GM12878 (cell line): ENCODE measurements at regions not wholly inside any gene's neighbourhood (a gene's known extent, or its start where the extent isn't known, plus 50 kb on each side); places are given as distances from the start of the nearest gene placed in this dataset.

ENCODE experiments used
- ATAC-seq: fragments of 200-7000 bp; cut with Tn5 transposase; 3 replicates; pipeline ENCODE4 v1.9.1; 2020; ENCODE audit warnings: mild to moderate bottlenecking, moderate library complexity
- BruUV-seq: library from RNA; stranded (reverse); fragments of 400-500 nt; replicated peaks from 2 replicates; lab custom pipeline; 2021; lab: Mats Ljungman, UMichigan
- CTCF ChIA-PET: fragments of 300-600 bp; sonication (Branson Sonifier 250); formaldehyde crosslinking; extraction: SDS; loops from one replicate; lab custom pipeline; 2021; ENCODE audit warnings: inconsistent platforms; lab: Yijun Ruan, JAX
- POLR2A ChIA-PET: fragments of 350-600 bp; formaldehyde crosslinking; extraction: SDS; loops from one replicate; lab custom pipeline; 2021; ENCODE audit warnings: inconsistent platforms; lab: Charles Lee
- RAD21 ChIA-PET: fragments of 300-600 bp; sonication (Branson Sonifier 250); formaldehyde crosslinking; loops from one replicate; lab custom pipeline; 2023; ENCODE audit warnings: antibody characterized with exemption; ENCODE audit not compliant: unreplicated experiment; lab: Charles Lee
- SMC1A ChIA-PET: fragments of 300-600 bp; sonication (Branson Sonifier 250); formaldehyde crosslinking; loops from one replicate; lab custom pipeline; 2023; ENCODE audit not compliant: unreplicated experiment, uncharacterized antibody; lab: Charles Lee
- DNase-seq: peaks from one replicate; pipeline ENCODE4 v3.0.0-alpha.2; 2011; ENCODE audit warnings: low read depth, low spot score
- FAIRE-seq: peaks from 3 replicates; lab custom pipeline; 2011; peaks lifted over from hg19 to GRCh38; lab: Jason Lieb, UNC
- H2AFZ ChIP-seq: 2 replicates; pipeline ENCODE4 v1.6.0; 2011; ENCODE audit warnings: low read depth, low read length, control low read depth; ENCODE audit not compliant: control insufficient read depth
- H3K27ac ChIP-seq: 2 replicates; pipeline ENCODE4 v1.5.1; 2011; ENCODE audit warnings: control low read depth; ENCODE audit not compliant: control insufficient read depth, insufficient read depth
- H3K27me3 ChIP-seq, 2 experiments: replicated peaks in 1 of 2; 2 replicates each; pipeline versions ENCODE4 v1.6.0 to v1.6.1; 2011; ENCODE audit warnings: low read length in 1 of 2; ENCODE audit not compliant: control insufficient read depth in 2 of 2, insufficient read depth in 2 of 2
- H3K36me3 ChIP-seq, 2 experiments: 2 replicates each; pipeline ENCODE4 v1.5.1; 2011; ENCODE audit warnings: low read length in 1 of 2; ENCODE audit not compliant: control insufficient read depth in 2 of 2, insufficient read depth in 2 of 2
- H3K4me1 ChIP-seq: 2 replicates; pipeline ENCODE4 v1.6.1; 2011; ENCODE audit warnings: mild to moderate bottlenecking, low read length, moderate library complexity, mixed read lengths; ENCODE audit not compliant: control insufficient read depth, insufficient read depth
- H3K4me2 ChIP-seq: 2 replicates; pipeline ENCODE4 v1.6.0; 2011; ENCODE audit warnings: control low read depth; ENCODE audit not compliant: control insufficient read depth, insufficient read depth
- H3K4me3 ChIP-seq: fragments of 200-600 bp; sonication (generic); 2 replicates; pipeline ENCODE4 v1.5.1; 2016
- H3K79me2 ChIP-seq: 2 replicates; pipeline ENCODE4 v1.6.0; 2011; ENCODE audit warnings: low read length; ENCODE audit not compliant: control insufficient read depth, insufficient read depth
- H3K9ac ChIP-seq: 2 replicates; pipeline ENCODE4 v1.8.0; 2011; ENCODE audit warnings: low read length, control low read depth, mixed read lengths; ENCODE audit not compliant: control insufficient read depth, insufficient read depth
- H3K9me3 ChIP-seq: replicated peaks from 3 replicates; pipeline ENCODE4 v1.5.1; 2011; ENCODE audit warnings: mild to moderate bottlenecking, low read length; ENCODE audit not compliant: control insufficient read depth, insufficient read depth
- H4K20me1 ChIP-seq: 2 replicates; pipeline ENCODE4 v1.6.0; 2011; ENCODE audit not compliant: control insufficient read depth, insufficient read depth
- BCL11A ChIP-seq: IDR thresholded peaks from 2 replicates; pipeline ENCODE4 v1.6.1; 2011; ENCODE audit warnings: low read depth, low read length
- CBFB ChIP-seq: IDR thresholded peaks from 2 replicates; pipeline ENCODE4 v1.6.1; 2016; ENCODE audit warnings: antibody characterized with exemption, low read depth
- CHD2 ChIP-seq: IDR thresholded peaks from 2 replicates; pipeline ENCODE4 v1.6.1; 2011; ENCODE audit warnings: low read depth, low read length, improper control_type of control experiment, borderline replicate concordance
- CREB1 ChIP-seq: IDR thresholded peaks from 2 replicates; pipeline ENCODE4 v1.6.1; 2012; ENCODE audit warnings: low read depth, mild to moderate bottlenecking, inconsistent platforms
- HCFC1 ChIP-seq: fragments of 150-350 bp; IDR thresholded peaks from 2 replicates; pipeline ENCODE4 v1.6.1; 2014; ENCODE audit warnings: low read length
- IKZF2 ChIP-seq, 2 experiments: fragments of 450-650 bp; IDR thresholded peaks; 2 replicates each; pipeline ENCODE4 v1.6.1; 2017; ENCODE audit warnings: mild to moderate bottlenecking in 2 of 2, moderate library complexity in 2 of 2
- MYC ChIP-seq: IDR thresholded peaks from 2 replicates; pipeline ENCODE4 v1.6.1; 2011; ENCODE audit warnings: mild to moderate bottlenecking, low read length, moderate library complexity, inconsistent platforms; ENCODE audit not compliant: insufficient read depth, insufficient replicate concordance, insufficient read length, severe bottlenecking
- PAX8 ChIP-seq: fragments of 450-650 bp; IDR thresholded peaks from 2 replicates; pipeline ENCODE4 v1.6.1; 2017; ENCODE audit warnings: mild to moderate bottlenecking, moderate library complexity
- POLR2A ChIP-seq: IDR thresholded peaks from 2 replicates; pipeline ENCODE4 v1.6.1; 2011; ENCODE audit warnings: low read depth, mild to moderate bottlenecking, low read length
- POLR2AphosphoS2 ChIP-seq: IDR thresholded peaks from 2 replicates; pipeline ENCODE4 v1.6.1; 2011; ENCODE audit warnings: low read depth, mild to moderate bottlenecking, low read length, improper control_type of control experiment, moderate library complexity
- SIX5 ChIP-seq: IDR thresholded peaks from 2 replicates; pipeline ENCODE4 v1.6.1; 2011; ENCODE audit warnings: mild to moderate bottlenecking, low read depth, low read length, moderate library complexity; ENCODE audit not compliant: severe bottlenecking
- SMAD1 ChIP-seq: fragments of 450-650 bp; IDR thresholded peaks from 2 replicates; pipeline ENCODE4 v1.6.1; 2018; ENCODE audit warnings: mild to moderate bottlenecking, low read depth; ENCODE audit not compliant: partially characterized antibody
- SUPT20H ChIP-seq: IDR thresholded peaks from 2 replicates; pipeline ENCODE4 v1.6.1; 2011; ENCODE audit warnings: low read depth, mild to moderate bottlenecking, low read length, moderate library complexity, borderline replicate concordance; ENCODE audit not compliant: control insufficient read depth
- SUZ12 ChIP-seq: fragments of 200-600 bp; sonication (generic); IDR thresholded peaks from one replicate; pipeline ENCODE4 v1.6.1; 2018; ENCODE audit warnings: antibody characterized with exemption, mild to moderate bottlenecking; ENCODE audit not compliant: unreplicated experiment
- whole genome bisulfite sequencing: methylation state at CpG from one replicate; pipeline ENCODE4 v1.1.6; 2016; ENCODE audit warnings: low lambda C conversion rate; ENCODE audit not compliant: insufficient replicate concordance, insufficient coverage; ENCODE audit errors: missing lambda C conversion rate; 5-methylcytosine and 5-hydroxymethylcytosine counted together
- in situ Hi-C: fragments of 300-500 bp; cut with MboI; formaldehyde crosslinking; loops from 9 replicates; pipeline ENCODE4 v1.14.3; 2018; ENCODE audit warnings: mixed read lengths
- intact Hi-C: fragments of 100-400 bp; cut with micrococcal nuclease; formaldehyde crosslinking; loops from one replicate; pipeline ENCODE4 v1.14.2; 2022; ENCODE audit not compliant: unreplicated experiment
- TF ChIP-seq, protein P1 (sequence below): fragments of 450-650 bp; IDR thresholded peaks from 2 replicates; pipeline ENCODE4 v1.6.1; 2016; ENCODE audit warnings: mild to moderate bottlenecking
- TF ChIP-seq, protein P2 (sequence below): IDR thresholded peaks from 2 replicates; pipeline ENCODE4 v1.6.1; 2011; ENCODE audit warnings: low read depth, low read length, improper control_type of control experiment, borderline replicate concordance

DNA sequence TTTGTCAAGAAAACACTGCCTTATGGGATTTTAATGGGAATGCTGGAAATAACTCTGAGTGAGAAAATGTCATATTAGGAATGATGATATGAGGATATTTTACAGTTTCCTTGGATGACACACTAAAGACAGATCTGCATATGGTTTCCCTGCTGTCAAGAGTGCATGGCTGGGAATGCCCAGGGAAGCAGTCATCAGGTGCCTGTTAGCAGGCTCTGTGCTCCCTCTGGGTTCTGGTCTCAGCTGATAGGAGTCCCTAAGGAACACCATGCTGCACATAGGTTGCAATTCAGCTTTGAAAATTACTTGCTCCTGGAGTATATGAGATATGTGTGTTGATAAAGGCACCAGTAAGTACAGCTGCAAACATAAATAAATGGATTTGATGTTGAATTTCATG lies 1064.6 kb downstream of the TUSC7 start:
- ChIA-PET POLR2A (no interaction called here), CTCF (no interaction called here)

DNA sequence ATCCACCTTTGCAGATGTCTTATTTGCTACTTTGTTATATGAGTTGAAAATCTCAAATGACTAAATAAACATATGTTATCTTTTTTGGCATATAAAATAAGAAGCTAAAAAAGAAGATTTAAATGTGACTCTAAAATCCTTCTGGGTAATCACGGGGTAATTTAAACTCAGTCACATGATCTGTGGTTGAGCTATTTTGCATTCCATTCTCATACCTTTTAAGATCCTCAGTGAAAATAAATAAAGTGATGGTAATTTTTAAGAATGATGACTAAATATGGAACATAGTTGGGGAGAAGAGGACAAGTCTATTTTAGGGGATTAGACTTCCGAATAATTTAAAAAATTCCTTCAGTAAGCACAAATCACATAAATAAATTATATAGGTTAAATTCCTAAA lies 1076.8 kb downstream of the TUSC7 start:
- CTCF ChIA-PET, result interaction anchor here (1.0 kb wide), 1 partner anchor 9 kb away, joined by 3 read pairs; no protein-coding TSS in a partner anchor

More for the DNA sequence above, 1064.6 kb downstream of the TUSC7 start:
- no peak for FAIRE-seq
- H3K4me2 ChIP-seq, result no peak overlapping the region
- TF ChIP-seq CREB1 (no peak), BCL11A (no peak), IKZF2 (IDR thresholded peaks at IDR 0.05) (no peak), CBFB (no peak), SIX5 (no peak), PAX8 (no peak), SUZ12 (no peak), SUPT20H (no peak)
- TF ChIP-seq, protein P1, sequence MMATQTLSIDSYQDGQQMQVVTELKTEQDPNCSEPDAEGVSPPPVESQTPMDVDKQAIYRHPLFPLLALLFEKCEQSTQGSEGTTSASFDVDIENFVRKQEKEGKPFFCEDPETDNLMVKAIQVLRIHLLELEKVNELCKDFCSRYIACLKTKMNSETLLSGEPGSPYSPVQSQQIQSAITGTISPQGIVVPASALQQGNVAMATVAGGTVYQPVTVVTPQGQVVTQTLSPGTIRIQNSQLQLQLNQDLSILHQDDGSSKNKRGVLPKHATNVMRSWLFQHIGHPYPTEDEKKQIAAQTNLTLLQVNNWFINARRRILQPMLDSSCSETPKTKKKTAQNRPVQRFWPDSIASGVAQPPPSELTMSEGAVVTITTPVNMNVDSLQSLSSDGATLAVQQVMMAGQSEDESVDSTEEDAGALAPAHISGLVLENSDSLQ, result no peak
- TF ChIP-seq, protein P2, sequence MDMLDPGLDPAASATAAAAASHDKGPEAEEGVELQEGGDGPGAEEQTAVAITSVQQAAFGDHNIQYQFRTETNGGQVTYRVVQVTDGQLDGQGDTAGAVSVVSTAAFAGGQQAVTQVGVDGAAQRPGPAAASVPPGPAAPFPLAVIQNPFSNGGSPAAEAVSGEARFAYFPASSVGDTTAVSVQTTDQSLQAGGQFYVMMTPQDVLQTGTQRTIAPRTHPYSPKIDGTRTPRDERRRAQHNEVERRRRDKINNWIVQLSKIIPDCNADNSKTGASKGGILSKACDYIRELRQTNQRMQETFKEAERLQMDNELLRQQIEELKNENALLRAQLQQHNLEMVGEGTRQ, result no peak
- TF ChIP-seq, all 136 proteins: peak for 0
- in situ Hi-C loops, result no loop called here
- H3K9me3 ChIP-seq, result no peaks in the 10 kb centered on the region
- RAD21 ChIA-PET, result no interaction called here
- intact Hi-C loops, result no loop called here
- H4K20me1 ChIP-seq, result no peaks in the 10 kb centered on the region
- H3K79me2 ChIP-seq, result no peaks in the 10 kb centered on the region
- SMC1A ChIA-PET, result no interaction called here
- no peak overlapping the region for H3K9ac ChIP-seq
- ATAC-seq (no peak), DNase-seq (no peak)
- no peaks in the 10 kb centered on the region for H3K4me1 ChIP-seq
- no peaks in the 10 kb centered on the region for H3K27me3 ChIP-seq
- no peak overlapping the region for H2AFZ ChIP-seq
- no peak overlapping the region for H3K4me3 ChIP-seq
- no peaks in the 10 kb centered on the region for H3K36me3 ChIP-seq
- BruUV-seq, result no TSS peak
- no peak overlapping the region for H3K27ac ChIP-seq

More for the DNA sequence above, 1076.8 kb downstream of the TUSC7 start:
- RAD21 ChIA-PET, result no interaction called here
- ATAC-seq, result no peak
- no peak overlapping the region for H3K4me2 ChIP-seq
- H3K4me1 ChIP-seq, result no peaks in the 10 kb centered on the region
- H3K79me2 ChIP-seq, result no peaks in the 10 kb centered on the region
- in situ Hi-C loops, result no loop called here
- H3K36me3 ChIP-seq, result no peaks in the 10 kb centered on the region
- DNase-seq, result no peak
- no peak overlapping the region for H3K9ac ChIP-seq
- no peak overlapping the region for H2AFZ ChIP-seq
- SMC1A ChIA-PET, result no interaction called here
- no peak overlapping the region for H3K4me3 ChIP-seq
- H3K27ac ChIP-seq, result no peak overlapping the region
- no peaks in the 10 kb centered on the region for H3K9me3 ChIP-seq
- POLR2A ChIA-PET, result no interaction called here
- no peak for FAIRE-seq
- no peaks in the 10 kb centered on the region for H3K27me3 ChIP-seq
- intact Hi-C loops, result no loop called here
- BruUV-seq, result no TSS peak
- TF ChIP-seq HCFC1 (no peak), POLR2AphosphoS2 (no peak), SUZ12 (no peak), POLR2A (no peak), SMAD1 (no peak), BCL11A (no peak), CHD2 (no peak), MYC (no peak)
- H4K20me1 ChIP-seq, result no peaks in the 10 kb centered on the region
- 40% methylated on average over 2 of the region's 2 CpGs for WGBS
